SK-N-SH (cell line): ENCODE measurements at regions not wholly inside any gene's neighbourhood (a gene's known extent, or its start where the extent isn't known, plus 50 kb on each side); places are given as distances from the start of the nearest gene placed in this dataset.

Experiments
- CTCF ChIP-seq: fragments of 200-600 bp; sonication (generic); IDR thresholded peaks from 2 replicates; pipeline ENCODE4 v1.6.1; 2017; ENCODE audit warnings: antibody characterized with exemption, mild to moderate bottlenecking, moderate library complexity
- USF1 ChIP-seq: IDR thresholded peaks from 2 replicates; pipeline ENCODE4 v1.4.0; 2012; ENCODE audit warnings: low read depth, borderline replicate concordance

- TF ChIP-seq CTCF (no peak), USF1 (no peak)
These were observed 137.3 kb downstream of the TFAP2B start for GRCh38 chr6:50956014-50956413.
